NCI-H187 (cell line): ENCODE measurements at regions not wholly inside any gene's neighbourhood (a gene's known extent, or its start where the extent isn't known, plus 50 kb on each side); places are given as distances from the start of the nearest gene placed in this dataset.
A peak's percentile ranks its signal among the peaks of the same experiment; 100 is the strongest.

Experiments used
- DNase-seq, 2 experiments: peaks; one replicate each; lab custom pipeline; 2025; lab: John Stamatoyannopoulos, UW

GRCh38 chr13:104251931-104252330 lies 1185.7 kb upstream of the SLC10A2 start:
- no peak for DNase-seq

DNA sequence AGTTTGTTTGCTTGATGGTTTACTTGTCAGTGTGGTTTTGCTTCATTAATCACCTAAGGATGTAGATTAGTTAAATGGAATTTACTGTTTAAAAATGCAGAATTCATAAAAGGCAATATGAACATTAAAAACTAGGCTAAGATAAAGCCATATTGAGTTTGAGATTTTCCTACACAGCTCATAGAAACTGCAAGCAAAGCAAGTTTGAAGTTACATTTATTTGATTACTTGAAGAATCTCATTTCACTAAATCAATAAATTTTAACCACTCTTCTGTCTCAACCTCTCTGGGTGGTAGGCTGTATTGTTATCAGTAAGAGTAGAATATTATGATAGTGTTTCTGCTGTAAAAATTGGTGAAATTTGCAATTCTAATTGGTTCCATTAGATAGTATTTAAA lies 1180.7 kb upstream of the SLC10A2 start:
- no peak for DNase-seq

GRCh38 chr13:104206450-104207044 lies 1140.3 kb upstream of the SLC10A2 start:
- no peak for DNase-seq

- DNase-seq = no peak
These were observed 1138.0 kb upstream of the SLC10A2 start for GRCh38 chr13:104204177-104204576.

DNA sequence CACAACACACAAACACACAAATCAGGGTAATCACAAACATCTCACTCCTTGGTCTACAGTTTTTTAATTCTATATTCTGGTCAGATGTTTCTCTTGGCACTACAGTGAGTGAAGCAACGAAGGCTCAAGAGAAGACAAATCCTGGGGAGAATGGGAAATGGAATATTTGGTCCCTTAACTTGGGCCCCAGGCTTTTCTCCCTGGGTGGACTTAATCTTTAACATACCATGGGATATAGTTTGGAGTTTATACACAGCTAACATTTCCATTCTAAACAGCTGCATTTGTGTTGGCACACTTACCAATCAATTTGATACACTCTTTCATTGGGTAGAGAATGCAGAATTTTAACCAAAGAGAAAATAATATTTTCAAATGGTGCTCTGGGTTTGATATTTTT lies 1132.6 kb upstream of the SLC10A2 start:
- DNase-seq = no peak

DNA sequence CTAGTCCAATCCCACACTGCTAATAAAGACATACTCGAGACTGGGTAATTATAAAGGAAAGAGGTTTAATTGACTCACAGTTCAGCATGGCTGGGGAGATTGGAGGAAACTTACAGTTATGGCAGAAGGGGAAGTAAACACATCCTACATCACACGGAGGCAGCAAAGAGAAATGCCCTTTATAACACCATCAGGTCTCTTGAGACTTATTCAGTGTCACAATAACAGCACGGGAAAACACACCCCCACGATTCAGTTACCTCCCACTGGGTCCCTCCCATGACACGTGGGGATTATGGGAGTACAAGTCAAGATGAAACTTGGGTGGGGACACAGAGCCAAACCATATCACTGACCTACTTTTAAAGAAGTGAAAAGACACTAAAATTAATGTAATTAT lies 1130.4 kb upstream of the SLC10A2 start:
- no peak for DNase-seq

- DNase-seq = no peak
These were observed 1115.5 kb upstream of the SLC10A2 start for GRCh38 chr13:104181526-104182231.

- peak; percentile 91 to 96 for DNase-seq
These were observed 1104.9 kb upstream of the SLC10A2 start for GRCh38 chr13:104170980-104171555.

DNA sequence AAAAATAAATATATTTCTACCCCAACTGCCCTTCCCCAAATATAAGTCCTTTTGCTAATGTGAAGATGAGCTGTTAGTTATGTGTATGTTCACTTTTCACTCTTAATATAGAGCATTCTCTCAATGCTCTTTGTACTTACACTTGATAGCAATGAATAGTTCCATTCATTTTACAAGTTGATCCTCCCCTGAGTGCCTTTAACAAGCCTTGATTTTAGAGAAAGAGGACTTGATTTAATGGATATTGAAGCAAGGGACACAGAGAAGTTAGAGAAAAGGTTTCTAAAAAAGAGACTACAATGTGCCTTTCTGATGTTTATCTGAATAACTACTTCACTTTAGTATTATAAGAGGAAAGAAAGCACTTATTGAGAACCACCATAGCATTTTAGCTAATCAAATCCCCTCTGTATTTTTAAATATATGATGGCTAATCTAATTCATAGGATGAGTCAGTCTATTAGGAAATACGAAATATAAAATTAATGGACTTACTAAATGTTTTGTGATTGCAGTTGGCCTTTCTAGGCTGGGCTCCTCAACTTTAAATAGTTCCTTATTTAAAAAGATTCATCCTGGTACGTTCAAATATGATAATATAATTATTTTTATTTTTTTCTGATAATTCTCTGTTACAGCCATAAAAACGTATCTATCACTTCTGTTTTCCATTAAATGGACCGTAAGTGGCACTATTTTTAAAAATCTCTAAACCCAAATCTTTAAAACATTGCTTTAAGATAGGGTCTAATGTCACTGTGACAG lies 1097.8 kb upstream of the SLC10A2 start:
- DNase-seq = no peak

- no peak for DNase-seq
These were observed 1094.3 kb upstream of the SLC10A2 start for GRCh38 chr13:104160536-104160935.

DNA sequence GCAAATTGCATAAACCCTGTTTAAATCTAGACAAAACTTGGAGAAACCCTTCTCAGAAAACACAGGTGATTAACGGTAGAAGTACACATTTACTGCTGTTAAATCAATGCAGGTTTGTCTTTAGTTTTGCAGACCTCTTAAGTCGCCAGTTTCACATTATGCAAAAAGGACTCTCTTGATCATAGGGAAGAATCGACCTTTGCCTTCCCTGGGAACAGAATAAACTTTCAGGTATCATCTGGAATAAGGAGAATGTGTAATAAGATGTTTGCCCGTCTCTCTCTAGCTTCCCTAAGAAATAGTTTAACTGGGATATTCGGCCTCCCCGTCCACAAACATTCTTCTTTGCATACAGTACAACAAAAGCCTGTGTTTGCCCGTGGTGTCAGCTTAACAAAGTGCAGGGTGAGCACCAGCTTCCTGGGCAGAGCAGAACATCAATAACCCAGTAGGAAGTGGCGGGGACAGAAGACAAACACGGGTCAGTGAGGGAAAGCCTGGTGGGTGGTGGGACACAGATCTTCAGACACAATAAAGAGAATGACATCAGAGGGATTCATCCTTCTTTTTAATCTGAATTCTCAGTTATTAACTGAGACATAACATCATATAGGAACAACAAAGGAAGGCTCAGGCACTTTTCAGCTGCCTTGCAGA lies 1077.7 kb upstream of the SLC10A2 start:
- peak; percentile 18 to 54 for DNase-seq

- DNase-seq = no peak
These were observed 1074.3 kb upstream of the SLC10A2 start for GRCh38 chr13:104140552-104140951.

DNA sequence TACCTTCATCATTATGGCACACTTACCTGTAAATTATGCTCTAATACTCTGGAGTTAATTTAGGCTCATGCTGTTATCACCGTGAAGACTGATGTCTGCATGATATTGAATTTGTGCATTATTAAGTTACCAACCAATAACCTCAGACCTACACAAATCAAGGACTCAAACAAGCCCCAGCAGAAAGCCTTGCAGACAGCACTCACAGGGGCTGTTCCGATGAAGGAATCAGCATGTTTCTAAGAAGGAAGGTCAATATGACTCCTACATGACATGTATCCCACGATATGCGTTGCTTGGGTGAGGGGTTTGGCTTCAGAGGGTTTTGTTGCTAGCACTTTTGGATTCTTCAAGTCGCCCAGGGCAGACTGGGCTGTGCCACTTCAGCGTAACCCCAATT lies 1071.2 kb upstream of the SLC10A2 start:
- no peak for DNase-seq

DNA sequence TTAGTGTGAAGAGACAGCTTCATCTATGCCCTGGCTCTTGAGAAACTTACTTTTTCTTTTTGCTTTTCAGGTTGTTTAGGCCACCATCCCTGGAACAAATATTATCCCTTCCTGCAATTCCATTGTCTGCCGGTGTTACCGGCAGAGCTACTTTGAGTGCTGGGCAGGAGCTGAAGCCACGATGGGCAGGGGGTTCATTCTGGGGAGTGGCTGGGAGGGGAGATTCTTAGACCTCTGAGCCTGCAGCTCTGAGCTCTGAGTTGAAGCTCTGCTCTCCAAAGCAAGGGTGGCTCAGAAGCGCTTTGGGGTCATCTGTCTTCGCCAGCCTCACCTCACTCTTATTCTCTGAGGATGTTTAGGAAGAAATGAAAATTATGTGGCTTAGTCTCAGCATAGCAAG lies 1066.6 kb upstream of the SLC10A2 start:
- DNase-seq = no peak

DNA sequence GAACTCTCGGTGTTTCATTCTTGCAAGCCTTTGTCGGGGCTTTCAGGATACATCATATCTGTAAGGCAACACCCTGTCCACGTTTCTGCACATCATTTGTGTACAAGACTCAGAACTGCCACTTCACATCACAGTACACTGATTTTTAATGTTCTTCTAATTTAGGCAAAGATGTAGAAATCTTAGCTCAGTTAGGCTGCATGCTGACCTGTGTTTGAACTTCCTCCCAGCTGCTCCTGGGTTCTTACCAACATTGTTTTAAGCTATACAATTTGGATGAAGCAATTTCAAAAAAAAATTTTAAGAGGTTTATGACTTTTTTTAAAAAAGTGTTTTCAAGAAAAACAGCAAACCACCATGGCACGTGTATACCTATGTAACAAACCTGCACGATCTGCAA lies 1047.9 kb upstream of the SLC10A2 start:
- DNase-seq = no peak

- no peak for DNase-seq
These were observed 1044.8 kb upstream of the SLC10A2 start for GRCh38 chr13:104111031-104111430.

DNA sequence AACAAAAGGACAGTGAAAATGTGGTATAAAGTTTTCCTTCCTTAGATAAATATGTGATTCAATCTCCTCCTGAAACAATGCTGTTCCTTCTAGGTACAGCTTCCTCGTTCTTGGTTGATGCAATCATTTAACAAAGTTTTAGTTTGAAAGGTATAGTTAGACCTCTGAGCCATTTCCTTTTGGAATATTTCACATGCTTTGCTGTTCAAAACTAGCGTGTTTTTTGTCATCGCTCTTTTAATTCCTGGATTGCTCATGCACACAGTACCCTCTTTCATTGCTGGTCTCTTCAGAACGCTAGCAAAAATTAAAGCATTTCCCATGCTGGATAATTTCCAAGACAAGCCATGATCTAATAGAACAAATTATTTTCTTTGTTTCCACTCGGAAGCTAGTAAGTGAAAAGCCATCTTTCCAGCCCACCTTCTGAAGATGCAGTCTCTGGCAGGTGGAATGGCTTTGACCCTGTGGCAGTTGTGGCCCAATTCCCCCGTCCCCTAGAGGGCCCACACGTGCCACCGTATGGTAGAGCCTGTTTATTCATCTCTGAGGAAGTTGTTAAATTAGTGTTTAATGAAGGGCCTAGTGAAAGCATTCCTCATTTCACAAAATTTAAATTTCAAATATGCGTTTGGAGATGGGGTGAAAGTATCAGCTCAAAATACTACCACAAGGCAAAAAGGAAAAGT lies 1040.6 kb upstream of the SLC10A2 start:
- DNase-seq = no peak

DNA sequence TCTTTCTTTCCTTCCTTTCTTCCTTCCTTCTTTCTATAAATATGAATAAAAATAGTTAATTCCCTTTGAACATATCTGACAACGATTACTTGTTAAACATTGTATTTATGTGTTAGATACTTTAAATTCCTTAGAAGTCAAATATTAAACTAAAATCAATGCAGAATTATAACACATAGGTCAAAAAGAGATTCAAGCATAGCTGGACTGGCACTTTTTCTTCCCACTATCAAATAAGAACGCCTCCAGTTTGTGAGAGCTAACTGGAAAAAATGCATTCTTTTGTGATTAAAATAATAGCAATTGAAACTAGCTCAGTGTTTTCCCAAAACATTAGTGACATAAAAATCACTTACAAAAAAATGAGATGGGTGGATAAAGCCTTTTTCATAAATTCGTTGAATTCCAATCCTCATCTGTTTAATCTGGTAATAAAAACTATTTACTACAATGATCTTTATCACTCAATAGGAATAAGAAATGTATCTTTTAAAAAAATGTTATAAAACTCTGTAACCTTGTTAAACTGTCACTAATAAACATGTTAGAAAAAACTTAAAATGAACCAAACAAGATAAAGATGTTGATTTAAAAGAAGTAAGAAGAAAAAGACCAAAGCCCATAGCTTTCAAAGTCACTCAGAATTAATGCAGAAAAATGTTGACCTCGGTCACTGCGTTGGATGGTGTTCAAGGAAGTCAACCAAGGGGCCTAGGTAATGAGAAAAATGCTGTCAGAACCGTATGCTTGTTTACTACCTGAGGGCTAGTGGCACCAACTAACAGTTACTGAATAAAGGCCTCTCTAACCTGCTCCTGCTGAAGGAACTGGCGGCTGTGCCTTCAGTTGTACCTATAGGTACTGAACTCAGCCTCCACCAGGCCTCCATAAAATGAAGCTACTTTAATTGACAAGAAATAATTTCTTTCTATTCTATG lies 1039.5 kb upstream of the SLC10A2 start:
- no peak for DNase-seq

- DNase-seq = no peak
These were observed 1033.5 kb upstream of the SLC10A2 start for GRCh38 chr13:104099750-104100149.

GRCh38 chr13:104098421-104098820 lies 1032.2 kb upstream of the SLC10A2 start:
- no peak for DNase-seq

- DNase-seq = no peak
These were observed 1020.5 kb upstream of the SLC10A2 start for GRCh38 chr13:104086759-104087158.
